ENCODE measurements at regions not wholly inside any gene's neighbourhood (a gene's known extent, or its start where the extent isn't known, plus 50 kb on each side); places are given as distances from the start of the nearest gene placed in this dataset.
"Not testable (repeated sequence)": the region's sequence is repeated elsewhere in the genome, so short reads cannot be mapped to it uniquely, and the experiment has no call there.

- ATAC-seq (no peak), DNase-seq (no peak)
- H3K27me3 Mint-ChIP-seq = no peaks in the 10 kb centered on the region
- H3K36me3 Mint-ChIP-seq (ENCODE audit: low read depth) = no peaks in the 10 kb centered on the region
- H3K9me3 Mint-ChIP-seq = peaks cover 13% of the 10 kb centered on the region
- no peak overlapping the region for H3K27ac Mint-ChIP-seq
- no peaks in the 10 kb centered on the region for H3K4me1 Mint-ChIP-seq
- H3K4me3 Mint-ChIP-seq = no peak overlapping the region
Observed at GRCh38 chr4:12359420-12359819, 930.7 kb upstream of the HS3ST1 start.

- not testable (repeated sequence) for H3K4me1 Mint-ChIP-seq; DNase-seq; H3K9me3 Mint-ChIP-seq; H3K27ac Mint-ChIP-seq; H3K4me3 Mint-ChIP-seq; H3K36me3 Mint-ChIP-seq (ENCODE audit: low read depth); H3K27me3 Mint-ChIP-seq; ATAC-seq
Observed at GRCh38 chr4:12333083-12333482, 904.4 kb upstream of the HS3ST1 start.

GRCh38 chr4:12324965-12325364 lies 896.3 kb upstream of the HS3ST1 start:
- no peaks in the 10 kb centered on the region for H3K36me3 Mint-ChIP-seq (ENCODE audit: low read depth)
- DNase-seq (no peak), ATAC-seq (no peak)
- H3K9me3 Mint-ChIP-seq = peaks cover 8% of the 10 kb centered on the region
- no peak overlapping the region for H3K27ac Mint-ChIP-seq
- H3K27me3 Mint-ChIP-seq = no peaks in the 10 kb centered on the region
- no peak overlapping the region for H3K4me3 Mint-ChIP-seq
- no peaks in the 10 kb centered on the region for H3K4me1 Mint-ChIP-seq

GRCh38 chr4:12319765-12320164 lies 891.1 kb upstream of the HS3ST1 start:
- no peak overlapping the region for H3K4me3 Mint-ChIP-seq
- ATAC-seq = no peak
- H3K4me1 Mint-ChIP-seq = no peaks in the 10 kb centered on the region
- no peak for DNase-seq
- H3K36me3 Mint-ChIP-seq (ENCODE audit: low read depth) = no peaks in the 10 kb centered on the region
- no peaks in the 10 kb centered on the region for H3K27me3 Mint-ChIP-seq
- peaks cover 5% of the 10 kb centered on the region for H3K9me3 Mint-ChIP-seq
- H3K27ac Mint-ChIP-seq = no peak overlapping the region

GRCh38 chr4:12304905-12305304 lies 876.2 kb upstream of the HS3ST1 start:
- Mint-ChIP-seq H3K36me3 (ENCODE audit: low read depth) (no peaks in the 10 kb centered on the region), H3K4me1 (no peaks in the 10 kb centered on the region), H3K27me3 (no peaks in the 10 kb centered on the region), H3K27ac (no peak overlapping the region), H3K4me3 (no peak overlapping the region), H3K9me3 (peaks cover 17% of the 10 kb centered on the region)
- no peak for DNase-seq
- no peak for ATAC-seq

- Mint-ChIP-seq H3K4me1 (no peaks in the 10 kb centered on the region), H3K9me3 (peaks cover 9% of the 10 kb centered on the region), H3K27me3 (no peaks in the 10 kb centered on the region), H3K36me3 (ENCODE audit: low read depth) (no peaks in the 10 kb centered on the region), H3K4me3 (no peak overlapping the region), H3K27ac (no peak overlapping the region)
- DNase-seq (no peak), ATAC-seq (no peak)
Observed at GRCh38 chr4:12296366-12296765, 867.7 kb upstream of the HS3ST1 start.

DNA sequence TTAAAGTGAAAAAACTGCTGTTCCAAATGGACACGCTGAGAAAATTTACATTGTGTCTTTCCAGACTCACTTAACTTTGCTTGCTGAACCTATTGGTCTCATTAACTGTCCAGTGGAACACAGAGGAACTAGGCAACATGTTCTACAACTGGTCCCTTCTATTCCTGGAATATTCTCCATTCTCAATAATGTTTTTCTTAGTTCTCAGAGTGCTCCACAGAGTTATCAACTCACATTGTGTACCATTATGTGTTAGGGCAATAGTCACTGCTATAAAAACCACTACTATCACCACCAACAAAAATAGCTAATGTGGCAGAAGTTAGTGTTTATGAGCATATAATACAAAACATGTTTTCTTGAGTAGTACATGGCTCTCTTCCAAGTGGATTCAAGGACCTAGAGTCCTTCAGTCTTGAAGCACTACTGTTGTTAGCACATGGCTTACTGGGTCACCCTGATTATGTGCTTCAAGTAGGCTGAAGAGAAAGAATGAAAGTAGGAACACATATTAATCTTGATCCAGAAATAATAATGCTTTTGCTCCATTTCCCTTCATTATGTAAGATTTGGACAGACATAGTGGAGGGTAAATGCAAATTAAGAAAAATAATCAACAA lies 865.3 kb upstream of the HS3ST1 start:
- no peaks in the 10 kb centered on the region for H3K27me3 Mint-ChIP-seq
- no peak for DNase-seq
- peaks cover 6% of the 10 kb centered on the region for H3K9me3 Mint-ChIP-seq
- no peaks in the 10 kb centered on the region for H3K36me3 Mint-ChIP-seq (ENCODE audit: low read depth)
- no peak overlapping the region for H3K4me3 Mint-ChIP-seq
- no peak for ATAC-seq
- H3K27ac Mint-ChIP-seq = no peak overlapping the region
- no peaks in the 10 kb centered on the region for H3K4me1 Mint-ChIP-seq

DNA sequence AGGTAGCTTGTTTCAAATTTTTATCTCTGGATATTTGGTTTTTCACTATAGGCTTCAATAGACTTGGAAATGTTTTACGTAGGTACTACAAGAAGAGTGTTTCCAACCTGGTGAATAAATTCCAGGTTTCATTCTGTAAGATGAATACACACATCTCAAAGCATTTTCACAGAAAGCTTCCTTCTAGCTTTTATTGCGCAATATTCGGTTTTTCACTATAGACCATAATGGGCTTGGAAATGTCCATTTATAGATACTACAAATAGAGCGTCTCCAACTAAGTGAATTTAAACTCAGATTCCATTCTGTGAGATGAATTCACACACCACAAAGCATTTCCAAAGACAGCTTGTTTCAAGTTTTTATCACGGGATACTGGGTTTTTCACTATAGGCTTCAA lies 857.7 kb upstream of the HS3ST1 start:
- Mint-ChIP-seq H3K9me3 (peaks cover 15% of the 10 kb centered on the region), H3K4me3 (no peak overlapping the region), H3K27me3 (no peaks in the 10 kb centered on the region), H3K27ac (no peak overlapping the region), H3K36me3 (ENCODE audit: low read depth) (no peaks in the 10 kb centered on the region), H3K4me1 (no peaks in the 10 kb centered on the region)
- ATAC-seq (no peak), DNase-seq (no peak)

GRCh38 chr4:12270546-12270945 lies 841.9 kb upstream of the HS3ST1 start:
- no peaks in the 10 kb centered on the region for H3K36me3 Mint-ChIP-seq (ENCODE audit: low read depth)
- no peaks in the 10 kb centered on the region for H3K27me3 Mint-ChIP-seq
- H3K4me1 Mint-ChIP-seq = no peaks in the 10 kb centered on the region
- DNase-seq (no peak), ATAC-seq (no peak)
- H3K9me3 Mint-ChIP-seq = peaks cover 3% of the 10 kb centered on the region
- no peak overlapping the region for H3K4me3 Mint-ChIP-seq
- no peak overlapping the region for H3K27ac Mint-ChIP-seq

DNA sequence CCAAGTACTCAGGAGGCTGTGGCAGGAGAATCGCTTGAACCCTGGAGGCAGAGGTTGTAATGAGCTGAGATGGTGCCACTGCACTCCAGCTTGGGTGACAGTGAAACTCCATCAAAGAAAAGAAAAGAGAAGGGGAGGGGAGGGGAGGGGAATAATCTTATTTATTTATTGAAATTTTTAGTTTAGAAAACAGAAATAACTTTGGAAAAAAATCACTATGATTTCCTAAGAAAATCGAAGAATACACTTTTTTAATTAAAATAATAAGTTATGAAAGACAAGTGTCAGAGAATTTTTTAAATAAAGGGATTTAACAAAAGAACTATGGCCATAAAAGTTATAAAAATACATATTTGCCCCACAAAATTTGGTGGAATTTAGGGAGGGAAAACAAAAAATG lies 836.9 kb upstream of the HS3ST1 start:
- Mint-ChIP-seq H3K9me3 (peaks cover 8% of the 10 kb centered on the region), H3K4me1 (no peaks in the 10 kb centered on the region), H3K27ac (no peak overlapping the region), H3K27me3 (no peaks in the 10 kb centered on the region), H3K36me3 (ENCODE audit: low read depth) (no peaks in the 10 kb centered on the region), H3K4me3 (no peak overlapping the region)
- ATAC-seq = no peak
- DNase-seq = no peak

DNA sequence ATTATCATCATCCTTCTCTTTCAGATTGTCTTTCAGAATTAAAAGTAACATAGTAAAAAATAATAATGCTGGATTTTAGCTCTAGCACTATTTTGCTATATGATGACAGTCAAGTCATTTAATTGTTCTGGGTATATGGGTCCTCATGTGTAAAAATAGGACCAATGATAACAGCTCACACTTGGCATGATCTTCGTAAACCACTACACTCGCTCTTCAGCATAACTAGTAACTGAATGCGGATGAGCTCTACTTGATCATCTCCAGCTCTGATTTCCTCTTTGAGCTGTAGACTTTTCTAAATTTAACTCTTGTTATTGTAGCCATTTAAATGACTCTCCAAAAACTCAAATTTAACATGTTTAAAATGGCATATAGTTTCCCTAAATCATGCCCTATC lies 831.8 kb upstream of the HS3ST1 start:
- H3K36me3 Mint-ChIP-seq (ENCODE audit: low read depth) = no peaks in the 10 kb centered on the region

GRCh38 chr4:12244973-12245372 lies 816.3 kb upstream of the HS3ST1 start:
- Mint-ChIP-seq H3K36me3 (ENCODE audit: low read depth) (no peaks in the 10 kb centered on the region), H3K4me3 (no peak overlapping the region), H3K4me1 (no peaks in the 10 kb centered on the region), H3K27ac (no peak overlapping the region), H3K9me3 (peaks cover 30% of the 10 kb centered on the region), H3K27me3 (no peaks in the 10 kb centered on the region)
- no peak for DNase-seq
- no peak for ATAC-seq

More for the DNA sequence above, 831.8 kb upstream of the HS3ST1 start:
- Mint-ChIP-seq H3K4me1 (no peaks in the 10 kb centered on the region), H3K4me3 (no peak overlapping the region), H3K27me3 (no peaks in the 10 kb centered on the region), H3K27ac (no peak overlapping the region), H3K9me3 (peaks cover 14% of the 10 kb centered on the region)
- no peak for DNase-seq
- ATAC-seq = no peak

DNA sequence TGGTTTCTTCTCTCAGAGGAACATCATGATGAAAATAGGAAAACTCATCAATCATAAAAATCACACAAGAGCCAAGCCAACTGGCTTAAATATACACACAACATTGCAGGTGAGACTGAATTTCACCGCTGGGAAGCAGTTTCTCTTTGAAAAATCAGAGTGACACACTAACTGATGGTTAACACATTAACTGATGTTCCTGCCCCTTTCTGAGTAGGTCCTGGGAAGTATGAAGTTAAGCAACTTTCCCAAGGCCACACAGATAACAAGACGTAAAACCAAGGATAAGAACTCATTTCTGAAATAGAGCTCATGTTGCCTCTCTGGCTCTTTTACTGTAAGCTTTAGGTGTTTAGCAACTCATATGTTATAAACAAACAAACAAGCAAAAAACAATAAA lies 813.7 kb upstream of the HS3ST1 start:
- Mint-ChIP-seq H3K9me3 (peaks cover 24% of the 10 kb centered on the region), H3K4me3 (no peak overlapping the region), H3K36me3 (ENCODE audit: low read depth) (no peaks in the 10 kb centered on the region), H3K4me1 (no peaks in the 10 kb centered on the region), H3K27ac (no peak overlapping the region), H3K27me3 (no peaks in the 10 kb centered on the region)
- no peak for DNase-seq
- no peak for ATAC-seq

DNA sequence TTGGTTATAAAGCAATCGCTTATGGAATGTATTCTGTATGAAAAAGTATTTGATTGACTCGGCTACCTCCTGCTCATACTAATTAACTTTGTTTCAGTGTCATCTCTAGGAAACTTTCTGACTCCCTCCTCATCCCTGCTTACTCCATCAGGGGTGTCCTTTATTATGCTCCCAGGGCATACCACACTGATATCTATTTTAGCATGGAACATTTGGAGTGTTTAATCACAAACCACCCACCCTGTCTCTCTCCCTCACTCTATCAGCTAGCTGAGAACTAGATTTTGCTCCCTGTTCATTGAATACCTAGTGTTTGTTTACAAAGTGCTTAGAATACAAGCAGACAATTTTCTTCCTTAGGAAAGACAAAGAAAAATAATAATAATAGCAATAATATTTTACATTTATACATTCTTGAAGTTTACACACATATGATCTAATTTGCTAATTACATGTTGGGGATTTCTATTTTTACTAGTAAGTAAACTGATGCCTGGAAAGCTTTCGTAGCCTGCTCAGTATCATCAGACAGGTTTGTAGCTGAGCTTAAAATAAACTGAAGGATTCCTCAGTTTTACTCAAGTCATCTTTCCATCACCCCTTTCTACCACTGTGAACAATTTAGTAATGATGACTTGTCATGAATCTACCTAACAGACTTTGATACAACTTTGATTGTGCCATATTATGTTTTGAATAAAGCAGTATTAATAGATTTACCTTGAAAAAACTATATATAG lies 811.4 kb upstream of the HS3ST1 start:
- Mint-ChIP-seq H3K9me3 (peaks cover 19% of the 10 kb centered on the region), H3K4me1 (no peaks in the 10 kb centered on the region), H3K36me3 (ENCODE audit: low read depth) (no peaks in the 10 kb centered on the region), H3K27ac (no peak overlapping the region), H3K4me3 (no peak overlapping the region), H3K27me3 (no peaks in the 10 kb centered on the region)
- DNase-seq = no peak
- ATAC-seq = no peak

DNA sequence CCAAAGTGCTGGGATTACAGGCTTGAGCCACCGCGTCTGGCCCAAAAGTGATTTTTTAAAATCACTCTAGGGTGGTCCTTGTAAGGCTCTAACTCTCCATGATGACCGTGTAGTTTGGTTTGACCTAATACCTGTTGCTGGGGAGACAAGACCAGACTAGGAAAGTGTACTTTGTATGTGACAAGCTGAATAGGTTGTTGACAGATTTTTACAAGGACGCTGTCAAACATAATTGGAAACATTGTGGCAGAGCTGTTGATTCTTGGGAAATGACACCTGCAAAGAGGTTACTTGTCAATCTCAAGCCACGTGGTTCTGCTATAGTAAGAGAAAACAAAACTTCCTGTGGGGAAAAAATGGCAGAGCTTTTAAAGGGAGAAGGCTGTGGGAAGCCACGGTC lies 802.4 kb upstream of the HS3ST1 start:
- H3K4me1 Mint-ChIP-seq = no peaks in the 10 kb centered on the region

More for the DNA sequence above, 802.4 kb upstream of the HS3ST1 start:
- no peak for DNase-seq
- Mint-ChIP-seq H3K27me3 (no peaks in the 10 kb centered on the region), H3K36me3 (ENCODE audit: low read depth) (no peaks in the 10 kb centered on the region), H3K4me3 (no peak overlapping the region), H3K27ac (no peak overlapping the region), H3K9me3 (peaks cover 15% of the 10 kb centered on the region)
- no peak for ATAC-seq
